C4-2B (cell line): ENCODE measurements at regions not wholly inside any gene's neighbourhood (a gene's known extent, or its start where the extent isn't known, plus 50 kb on each side); places are given as distances from the start of the nearest gene placed in this dataset.

ENCODE experiments used
- ZFX ChIP-seq: fragments of 450-650 bp; IDR thresholded peaks from 2 replicates; pipeline ENCODE4 v1.6.1; 2017
- TF ChIP-seq, protein P1 (sequence below): fragments of 450-650 bp; conservative IDR thresholded peaks from 2 replicates; pipeline ENCODE4 v1.5.1; 2017; ENCODE audit warnings: mild to moderate bottlenecking

DNA sequence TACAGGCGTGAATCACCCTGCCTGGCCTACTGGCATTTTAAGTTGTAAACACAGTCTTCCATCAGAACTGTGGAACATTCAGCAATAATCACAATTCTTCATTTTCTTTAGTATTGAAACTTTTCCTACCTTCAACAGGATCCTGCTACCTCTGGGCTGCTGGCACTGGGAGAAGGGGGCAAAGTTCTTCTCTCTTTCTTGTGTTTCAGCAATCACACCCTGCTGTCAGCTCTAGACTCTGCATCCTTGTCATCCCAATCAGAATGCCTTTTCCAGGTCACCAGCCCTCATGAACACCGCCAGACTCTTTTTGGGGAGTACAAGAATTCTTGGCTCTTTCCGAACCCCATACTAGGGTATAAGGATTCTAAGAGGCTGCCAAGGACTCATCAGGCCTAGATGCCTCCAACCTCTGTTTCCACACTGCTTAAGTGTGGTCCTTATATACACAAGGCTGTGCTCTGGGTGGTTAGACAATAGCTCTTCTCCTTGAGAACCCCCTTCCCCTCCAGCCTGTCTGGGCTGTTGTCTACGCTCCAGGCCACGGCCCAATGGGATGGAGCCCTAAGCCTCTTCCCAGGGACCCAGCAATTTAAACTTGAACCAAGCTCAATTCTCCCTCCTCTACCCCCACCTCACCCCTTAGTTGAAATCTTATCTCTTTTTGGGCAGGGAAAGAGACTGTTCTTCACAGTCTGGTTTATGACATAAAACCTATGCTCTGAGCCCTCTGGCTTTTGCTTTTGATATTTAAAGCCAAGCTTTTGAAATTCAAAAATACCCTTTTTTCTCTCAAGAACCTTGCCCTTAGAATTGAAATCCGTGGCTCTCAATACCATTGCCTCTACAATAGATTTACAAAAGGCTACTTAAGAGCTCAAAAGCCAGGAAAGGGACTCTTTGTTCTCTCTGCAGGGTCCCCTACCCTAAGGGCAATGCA is 327.4 kb downstream of the BUD13 start:
- TF ChIP-seq, protein P1, sequence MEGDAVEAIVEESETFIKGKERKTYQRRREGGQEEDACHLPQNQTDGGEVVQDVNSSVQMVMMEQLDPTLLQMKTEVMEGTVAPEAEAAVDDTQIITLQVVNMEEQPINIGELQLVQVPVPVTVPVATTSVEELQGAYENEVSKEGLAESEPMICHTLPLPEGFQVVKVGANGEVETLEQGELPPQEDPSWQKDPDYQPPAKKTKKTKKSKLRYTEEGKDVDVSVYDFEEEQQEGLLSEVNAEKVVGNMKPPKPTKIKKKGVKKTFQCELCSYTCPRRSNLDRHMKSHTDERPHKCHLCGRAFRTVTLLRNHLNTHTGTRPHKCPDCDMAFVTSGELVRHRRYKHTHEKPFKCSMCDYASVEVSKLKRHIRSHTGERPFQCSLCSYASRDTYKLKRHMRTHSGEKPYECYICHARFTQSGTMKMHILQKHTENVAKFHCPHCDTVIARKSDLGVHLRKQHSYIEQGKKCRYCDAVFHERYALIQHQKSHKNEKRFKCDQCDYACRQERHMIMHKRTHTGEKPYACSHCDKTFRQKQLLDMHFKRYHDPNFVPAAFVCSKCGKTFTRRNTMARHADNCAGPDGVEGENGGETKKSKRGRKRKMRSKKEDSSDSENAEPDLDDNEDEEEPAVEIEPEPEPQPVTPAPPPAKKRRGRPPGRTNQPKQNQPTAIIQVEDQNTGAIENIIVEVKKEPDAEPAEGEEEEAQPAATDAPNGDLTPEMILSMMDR: no peak
- no peak for TF ChIP-seq ZFX
